ENCODE measurements at regions not wholly inside any gene's neighbourhood (a gene's known extent, or its start where the extent isn't known, plus 50 kb on each side); places are given as distances from the start of the nearest gene placed in this dataset.

DNA sequence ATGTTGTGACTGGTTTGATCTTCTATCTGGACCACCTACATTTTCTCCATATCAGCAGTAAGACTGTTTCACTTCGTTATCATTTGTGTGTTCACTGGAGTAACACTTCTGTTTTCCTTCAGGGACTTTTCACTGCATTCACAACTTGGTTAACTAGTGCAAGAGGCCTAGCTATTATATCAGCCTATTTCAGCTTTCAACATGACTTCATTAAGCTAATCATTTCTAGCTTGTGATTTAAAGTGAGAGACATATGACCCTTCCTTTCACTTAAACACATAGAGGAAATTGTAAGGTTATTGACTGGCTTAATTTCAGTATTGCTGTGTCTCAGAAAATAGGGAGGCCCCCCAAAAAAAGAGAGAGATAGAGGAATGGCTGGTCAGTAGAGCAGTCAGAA, 622.8 kb upstream of the NRSN1 start:
- H3K4me3 Mint-ChIP-seq (ENCODE audit: low read depth) = no peak overlapping the region
- no peaks in the 10 kb centered on the region for H3K9me3 Mint-ChIP-seq (ENCODE audit: low read depth)
- H3K4me1 Mint-ChIP-seq (ENCODE audit: low read depth) = peaks cover 19% of the 10 kb centered on the region
- H3K27me3 Mint-ChIP-seq = no peaks in the 10 kb centered on the region
- H3K27ac Mint-ChIP-seq = no peak overlapping the region
- no peaks in the 10 kb centered on the region for H3K36me3 Mint-ChIP-seq (ENCODE audit: insufficient read depth)
- DNase-seq (ENCODE audit: low spot score, unreplicated experiment) = no peak
- TF ChIP-seq, protein P1, sequence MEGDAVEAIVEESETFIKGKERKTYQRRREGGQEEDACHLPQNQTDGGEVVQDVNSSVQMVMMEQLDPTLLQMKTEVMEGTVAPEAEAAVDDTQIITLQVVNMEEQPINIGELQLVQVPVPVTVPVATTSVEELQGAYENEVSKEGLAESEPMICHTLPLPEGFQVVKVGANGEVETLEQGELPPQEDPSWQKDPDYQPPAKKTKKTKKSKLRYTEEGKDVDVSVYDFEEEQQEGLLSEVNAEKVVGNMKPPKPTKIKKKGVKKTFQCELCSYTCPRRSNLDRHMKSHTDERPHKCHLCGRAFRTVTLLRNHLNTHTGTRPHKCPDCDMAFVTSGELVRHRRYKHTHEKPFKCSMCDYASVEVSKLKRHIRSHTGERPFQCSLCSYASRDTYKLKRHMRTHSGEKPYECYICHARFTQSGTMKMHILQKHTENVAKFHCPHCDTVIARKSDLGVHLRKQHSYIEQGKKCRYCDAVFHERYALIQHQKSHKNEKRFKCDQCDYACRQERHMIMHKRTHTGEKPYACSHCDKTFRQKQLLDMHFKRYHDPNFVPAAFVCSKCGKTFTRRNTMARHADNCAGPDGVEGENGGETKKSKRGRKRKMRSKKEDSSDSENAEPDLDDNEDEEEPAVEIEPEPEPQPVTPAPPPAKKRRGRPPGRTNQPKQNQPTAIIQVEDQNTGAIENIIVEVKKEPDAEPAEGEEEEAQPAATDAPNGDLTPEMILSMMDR (IDR thresholded peaks at IDR 0.05; ENCODE audit: unreplicated experiment) = no peak

DNA sequence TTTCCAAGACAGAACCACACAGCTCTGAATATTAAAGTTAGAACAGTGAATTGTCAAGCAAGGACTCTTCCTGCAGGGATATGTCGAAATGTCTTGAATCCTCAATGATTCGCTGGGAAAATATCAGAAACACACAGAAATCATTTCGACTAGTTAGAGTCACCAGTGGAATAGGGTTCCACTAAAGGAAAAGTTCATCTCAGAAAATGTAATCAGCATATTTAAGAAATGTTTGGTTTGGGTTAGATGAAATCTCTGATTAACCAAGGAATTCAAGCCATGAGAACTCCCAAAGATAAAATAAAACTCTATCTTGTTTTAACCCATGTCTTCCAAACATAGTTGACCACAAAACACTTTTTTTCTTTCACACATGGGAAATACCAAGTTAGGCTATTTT, 621.0 kb upstream of the NRSN1 start:
- Mint-ChIP-seq H3K4me1 (ENCODE audit: low read depth) (peaks cover 7% of the 10 kb centered on the region), H3K9me3 (ENCODE audit: low read depth) (no peaks in the 10 kb centered on the region), H3K4me3 (ENCODE audit: low read depth) (no peak overlapping the region), H3K27ac (no peak overlapping the region), H3K27me3 (no peaks in the 10 kb centered on the region), H3K36me3 (ENCODE audit: insufficient read depth) (no peaks in the 10 kb centered on the region)
- TF ChIP-seq, protein P1 (IDR thresholded peaks at IDR 0.05; ENCODE audit: unreplicated experiment) = no peak
- DNase-seq (ENCODE audit: low spot score, unreplicated experiment) = no peak

GRCh38 chr6:23510778-23511510, 615.1 kb upstream of the NRSN1 start:
- H3K4me1 Mint-ChIP-seq (ENCODE audit: low read depth) = no peaks in the 10 kb centered on the region
- no peak for DNase-seq (ENCODE audit: low spot score, unreplicated experiment)
- H3K9me3 Mint-ChIP-seq (ENCODE audit: low read depth) = no peaks in the 10 kb centered on the region
- TF ChIP-seq, protein P1 (IDR thresholded peaks at IDR 0.05; ENCODE audit: unreplicated experiment) = no peak
- no peaks in the 10 kb centered on the region for H3K36me3 Mint-ChIP-seq (ENCODE audit: insufficient read depth)
- H3K4me3 Mint-ChIP-seq (ENCODE audit: low read depth) = no peak overlapping the region
- H3K27me3 Mint-ChIP-seq = no peaks in the 10 kb centered on the region
- no peak overlapping the region for H3K27ac Mint-ChIP-seq

DNA sequence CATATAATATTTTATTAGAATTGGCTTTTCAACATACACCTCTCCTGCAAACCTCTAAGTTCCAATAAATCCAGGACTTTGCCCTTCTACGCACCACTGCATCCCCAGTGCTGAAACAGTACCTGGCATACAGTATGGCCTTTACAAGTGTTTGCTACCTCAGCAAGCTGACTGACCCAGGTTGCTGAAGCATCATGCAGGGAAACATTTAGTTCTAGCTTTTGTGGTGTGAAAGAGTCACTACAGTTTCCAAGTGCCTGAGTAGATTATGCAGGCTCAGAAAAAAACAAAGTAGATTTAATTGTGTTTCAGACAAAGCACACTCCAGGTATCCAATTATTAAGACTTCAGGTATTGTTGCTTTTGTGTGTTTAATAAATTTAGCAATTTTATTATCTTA, 614.2 kb upstream of the NRSN1 start:
- Mint-ChIP-seq H3K9me3 (ENCODE audit: low read depth) (no peaks in the 10 kb centered on the region), H3K36me3 (ENCODE audit: insufficient read depth) (no peaks in the 10 kb centered on the region), H3K4me3 (ENCODE audit: low read depth) (no peak overlapping the region), H3K27me3 (no peaks in the 10 kb centered on the region), H3K27ac (no peak overlapping the region), H3K4me1 (ENCODE audit: low read depth) (no peaks in the 10 kb centered on the region)
- TF ChIP-seq, protein P1 (IDR thresholded peaks at IDR 0.05; ENCODE audit: unreplicated experiment) = no peak
- no peak for DNase-seq (ENCODE audit: low spot score, unreplicated experiment)

DNA sequence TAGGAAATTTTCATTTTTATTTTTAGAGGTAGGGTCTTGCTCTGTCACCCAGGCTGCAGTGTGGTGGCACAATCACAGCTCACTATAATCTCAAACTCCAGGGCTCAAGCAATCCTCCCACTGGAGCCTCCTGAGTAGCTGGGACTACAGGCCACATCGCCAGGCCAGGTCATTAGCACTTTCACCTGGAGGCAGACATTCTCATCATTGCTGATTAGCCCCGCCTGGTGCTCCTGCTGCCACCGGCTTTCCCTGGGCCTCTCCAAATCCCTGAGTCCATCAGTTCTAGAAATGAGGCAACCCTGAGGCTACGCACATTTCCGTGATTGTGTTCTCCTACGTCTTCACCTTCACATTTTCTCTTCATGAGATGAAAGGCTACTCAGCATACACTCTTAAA, 607.7 kb upstream of the NRSN1 start:
- no peaks in the 10 kb centered on the region for H3K27me3 Mint-ChIP-seq
- no peak overlapping the region for H3K27ac Mint-ChIP-seq
- TF ChIP-seq, protein P1 (IDR thresholded peaks at IDR 0.05; ENCODE audit: unreplicated experiment) = no peak
- no peak overlapping the region for H3K4me3 Mint-ChIP-seq (ENCODE audit: low read depth)
- H3K36me3 Mint-ChIP-seq (ENCODE audit: insufficient read depth) = no peaks in the 10 kb centered on the region
- no peaks in the 10 kb centered on the region for H3K4me1 Mint-ChIP-seq (ENCODE audit: low read depth)
- no peaks in the 10 kb centered on the region for H3K9me3 Mint-ChIP-seq (ENCODE audit: low read depth)
- no peak for DNase-seq (ENCODE audit: low spot score, unreplicated experiment)

Data from progenitor cell of endocrine pancreas (in vitro differentiated cells).